ENCODE measurements at regions not wholly inside any gene's neighbourhood (a gene's known extent, or its start where the extent isn't known, plus 50 kb on each side); places are given as distances from the start of the nearest gene placed in this dataset.

DNA sequence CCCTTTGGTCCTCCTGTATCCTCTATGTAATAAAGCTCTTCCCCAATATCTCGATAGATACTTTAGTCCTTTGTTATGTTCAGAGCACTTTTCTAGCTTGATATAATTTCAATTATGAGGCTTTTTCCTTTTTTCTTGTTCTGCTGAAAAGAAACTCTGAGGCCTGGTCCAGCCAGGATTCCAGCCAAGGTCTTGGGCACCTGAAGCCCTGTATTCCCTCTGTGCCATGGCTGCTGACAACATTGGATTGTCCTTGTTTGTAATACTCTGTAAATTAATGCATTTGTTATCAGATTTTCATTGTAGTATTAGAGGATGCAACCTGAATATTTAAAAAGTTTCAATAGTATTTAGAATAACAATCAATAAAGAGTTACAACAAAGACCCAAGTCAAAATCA lies 67.9 kb upstream of the ADAMTS5 start:
- TF ChIP-seq, protein P1, sequence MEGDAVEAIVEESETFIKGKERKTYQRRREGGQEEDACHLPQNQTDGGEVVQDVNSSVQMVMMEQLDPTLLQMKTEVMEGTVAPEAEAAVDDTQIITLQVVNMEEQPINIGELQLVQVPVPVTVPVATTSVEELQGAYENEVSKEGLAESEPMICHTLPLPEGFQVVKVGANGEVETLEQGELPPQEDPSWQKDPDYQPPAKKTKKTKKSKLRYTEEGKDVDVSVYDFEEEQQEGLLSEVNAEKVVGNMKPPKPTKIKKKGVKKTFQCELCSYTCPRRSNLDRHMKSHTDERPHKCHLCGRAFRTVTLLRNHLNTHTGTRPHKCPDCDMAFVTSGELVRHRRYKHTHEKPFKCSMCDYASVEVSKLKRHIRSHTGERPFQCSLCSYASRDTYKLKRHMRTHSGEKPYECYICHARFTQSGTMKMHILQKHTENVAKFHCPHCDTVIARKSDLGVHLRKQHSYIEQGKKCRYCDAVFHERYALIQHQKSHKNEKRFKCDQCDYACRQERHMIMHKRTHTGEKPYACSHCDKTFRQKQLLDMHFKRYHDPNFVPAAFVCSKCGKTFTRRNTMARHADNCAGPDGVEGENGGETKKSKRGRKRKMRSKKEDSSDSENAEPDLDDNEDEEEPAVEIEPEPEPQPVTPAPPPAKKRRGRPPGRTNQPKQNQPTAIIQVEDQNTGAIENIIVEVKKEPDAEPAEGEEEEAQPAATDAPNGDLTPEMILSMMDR (IDR thresholded peaks at IDR 0.05): no peak
- no peak for TF ChIP-seq POLR2A (IDR thresholded peaks at IDR 0.05)
